Thoracic aorta (tissue), 2 donors: ENCODE measurements at regions not wholly inside any gene's neighbourhood (a gene's known extent, or its start where the extent isn't known, plus 50 kb on each side); places are given as distances from the start of the nearest gene placed in this dataset.

Source experiments
- ATAC-seq: fragments of 150-250 bp; one replicate; pipeline ENCODE4 v1.8.0; 2017; ENCODE audit warnings: low read depth; ENCODE audit not compliant: insufficient number of reproducible peaks, low FRiP score
- DNase-seq: peaks from one replicate; pipeline ENCODE4 v3.0.0-alpha.2; 2020; ENCODE audit warnings: low spot score
- H3K27ac ChIP-seq, 2 donors: fragments of 200-600 bp; sonication (generic); 1 replicate in 1 of 2; 2 replicates in 1 of 2; pipeline ENCODE4 v1.5.1; 2016; ENCODE audit warnings: mild to moderate bottlenecking in 2 of 2, moderate library complexity in 2 of 2
- H3K27me3 ChIP-seq: fragments of 200-600 bp; sonication (generic); replicated peaks from 2 replicates; pipeline ENCODE4 v1.6.0; 2016; ENCODE audit warnings: mild to moderate bottlenecking; ENCODE audit not compliant: insufficient read depth
- H3K36me3 ChIP-seq: fragments of 200-600 bp; sonication (generic); one replicate; pipeline ENCODE4 v1.5.1; 2016
- H3K4me1 ChIP-seq, 2 donors: fragments of 200-600 bp; sonication (generic); 1 replicate in 1 of 2; 2 replicates in 1 of 2; pipeline versions ENCODE4 v1.5.1 to v1.6.0; 2016; ENCODE audit warnings: low read depth in 2 of 2, mild to moderate bottlenecking in 1 of 2; ENCODE audit not compliant: control insufficient read depth in 1 of 2
- H3K4me3 ChIP-seq: fragments of 200-600 bp; sonication (generic); 2 replicates; pipeline ENCODE4 v1.5.1; 2016; ENCODE audit warnings: mild to moderate bottlenecking
- H3K9me3 ChIP-seq: fragments of 200-600 bp; sonication (generic); 2 replicates; pipeline ENCODE4 v1.5.1; 2016
- TF ChIP-seq, protein P1 (sequence below): fragments of 200-600 bp; sonication (generic); IDR thresholded peaks from one replicate; pipeline ENCODE4 v1.5.1; 2019; ENCODE audit warnings: antibody characterized with exemption

DNA sequence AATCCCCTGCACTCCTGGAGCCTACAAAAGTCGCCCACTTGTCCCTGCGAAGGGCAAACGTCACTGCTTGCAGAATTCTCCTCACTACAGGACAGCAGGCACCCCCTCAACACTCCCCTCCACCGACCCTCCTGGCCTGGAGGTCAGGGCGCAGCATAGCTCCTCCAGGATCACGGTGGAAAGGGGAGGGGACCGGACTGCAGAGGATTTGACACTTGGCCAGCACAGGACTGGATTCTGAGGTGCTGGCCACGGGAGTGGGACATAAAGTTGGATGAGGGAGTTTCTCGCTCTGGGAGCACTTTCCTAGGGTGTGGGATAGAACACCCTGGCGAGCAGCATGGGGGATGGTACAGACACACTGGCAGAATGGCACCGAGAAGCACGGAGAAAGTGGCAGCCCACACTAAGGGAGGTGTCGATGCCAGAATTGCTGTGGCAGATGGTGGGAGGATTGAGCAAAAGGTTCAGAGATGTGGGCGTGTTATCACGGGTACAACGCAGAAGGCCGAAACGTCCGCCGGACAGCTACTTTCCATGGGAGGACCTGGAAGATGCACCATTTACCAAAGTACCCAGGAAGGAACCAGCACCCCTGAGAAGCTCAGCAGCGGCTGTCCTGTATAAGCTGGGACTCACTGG is 51.4 kb upstream of the DIO3 start:
- Histone ChIP-seq H3K4me1 (no peaks in the 10 kb centered on the region), H3K27ac (no peak overlapping the region), H3K4me3 (no peak overlapping the region), H3K9me3 (no peaks in the 10 kb centered on the region), H3K27me3 (no peaks in the 10 kb centered on the region), H3K36me3 (no peaks in the 10 kb centered on the region)
- DNase-seq (no peak), ATAC-seq (no peak)
- TF ChIP-seq, protein P1, sequence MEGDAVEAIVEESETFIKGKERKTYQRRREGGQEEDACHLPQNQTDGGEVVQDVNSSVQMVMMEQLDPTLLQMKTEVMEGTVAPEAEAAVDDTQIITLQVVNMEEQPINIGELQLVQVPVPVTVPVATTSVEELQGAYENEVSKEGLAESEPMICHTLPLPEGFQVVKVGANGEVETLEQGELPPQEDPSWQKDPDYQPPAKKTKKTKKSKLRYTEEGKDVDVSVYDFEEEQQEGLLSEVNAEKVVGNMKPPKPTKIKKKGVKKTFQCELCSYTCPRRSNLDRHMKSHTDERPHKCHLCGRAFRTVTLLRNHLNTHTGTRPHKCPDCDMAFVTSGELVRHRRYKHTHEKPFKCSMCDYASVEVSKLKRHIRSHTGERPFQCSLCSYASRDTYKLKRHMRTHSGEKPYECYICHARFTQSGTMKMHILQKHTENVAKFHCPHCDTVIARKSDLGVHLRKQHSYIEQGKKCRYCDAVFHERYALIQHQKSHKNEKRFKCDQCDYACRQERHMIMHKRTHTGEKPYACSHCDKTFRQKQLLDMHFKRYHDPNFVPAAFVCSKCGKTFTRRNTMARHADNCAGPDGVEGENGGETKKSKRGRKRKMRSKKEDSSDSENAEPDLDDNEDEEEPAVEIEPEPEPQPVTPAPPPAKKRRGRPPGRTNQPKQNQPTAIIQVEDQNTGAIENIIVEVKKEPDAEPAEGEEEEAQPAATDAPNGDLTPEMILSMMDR: no peak

DNA sequence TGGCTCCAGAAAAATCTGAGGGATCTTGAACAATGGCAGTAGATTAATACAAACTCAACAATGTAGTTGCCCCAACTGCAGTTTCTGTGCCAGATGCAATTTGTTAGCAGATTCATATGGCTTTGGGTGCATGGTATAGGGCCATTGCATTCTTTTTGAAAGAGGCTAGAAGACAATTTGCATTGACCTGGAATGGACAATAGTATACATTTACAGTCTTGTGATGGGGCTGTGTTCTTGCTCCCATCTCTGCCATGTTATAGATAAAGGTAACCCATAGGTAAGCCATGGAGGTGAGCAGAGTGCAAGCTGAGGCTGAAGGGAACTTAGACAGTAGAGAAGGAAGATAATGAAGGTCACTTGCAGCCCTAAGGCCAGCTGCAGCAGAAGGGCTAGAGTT is 50.1 kb upstream of the DIO3 start:
- no peaks in the 10 kb centered on the region for H3K36me3 ChIP-seq
- no peak overlapping the region for H3K4me3 ChIP-seq
- ATAC-seq: no peak
- no peak for DNase-seq
- TF ChIP-seq, protein P1: no peak
- no peaks in the 10 kb centered on the region for H3K9me3 ChIP-seq
- H3K27ac ChIP-seq: no peak overlapping the region
- H3K27me3 ChIP-seq: no peaks in the 10 kb centered on the region
- no peaks in the 10 kb centered on the region for H3K4me1 ChIP-seq
